GM12878 (cell line): ENCODE measurements at regions not wholly inside any gene's neighbourhood (a gene's known extent, or its start where the extent isn't known, plus 50 kb on each side); places are given as distances from the start of the nearest gene placed in this dataset.

ENCODE experiments used
- ATAC-seq: fragments of 200-7000 bp; cut with Tn5 transposase; 3 replicates; pipeline ENCODE4 v1.9.1; 2020; ENCODE audit warnings: mild to moderate bottlenecking, moderate library complexity
- BruUV-seq: library from RNA; stranded (reverse); fragments of 400-500 nt; replicated peaks from 2 replicates; lab custom pipeline; 2021; lab: Mats Ljungman, UMichigan
- CTCF ChIA-PET: fragments of 300-600 bp; sonication (Branson Sonifier 250); formaldehyde crosslinking; extraction: SDS; loops from one replicate; lab custom pipeline; 2021; ENCODE audit warnings: inconsistent platforms; lab: Yijun Ruan, JAX
- POLR2A ChIA-PET: fragments of 350-600 bp; formaldehyde crosslinking; extraction: SDS; loops from one replicate; lab custom pipeline; 2021; ENCODE audit warnings: inconsistent platforms; lab: Charles Lee
- RAD21 ChIA-PET: fragments of 300-600 bp; sonication (Branson Sonifier 250); formaldehyde crosslinking; loops from one replicate; lab custom pipeline; 2023; ENCODE audit warnings: antibody characterized with exemption; ENCODE audit not compliant: unreplicated experiment; lab: Charles Lee
- SMC1A ChIA-PET: fragments of 300-600 bp; sonication (Branson Sonifier 250); formaldehyde crosslinking; loops from one replicate; lab custom pipeline; 2023; ENCODE audit not compliant: unreplicated experiment, uncharacterized antibody; lab: Charles Lee
- DNase-seq: peaks from one replicate; pipeline ENCODE4 v3.0.0-alpha.2; 2011; ENCODE audit warnings: low read depth, low spot score
- FAIRE-seq: peaks from 3 replicates; lab custom pipeline; 2011; peaks lifted over from hg19 to GRCh38; lab: Jason Lieb, UNC
- H2AFZ ChIP-seq: 2 replicates; pipeline ENCODE4 v1.6.0; 2011; ENCODE audit warnings: low read depth, low read length, control low read depth; ENCODE audit not compliant: control insufficient read depth
- H3K27ac ChIP-seq: 2 replicates; pipeline ENCODE4 v1.5.1; 2011; ENCODE audit warnings: control low read depth; ENCODE audit not compliant: control insufficient read depth, insufficient read depth
- H3K27me3 ChIP-seq, 2 experiments: replicated peaks in 1 of 2; 2 replicates each; pipeline versions ENCODE4 v1.6.0 to v1.6.1; 2011; ENCODE audit warnings: low read length in 1 of 2; ENCODE audit not compliant: control insufficient read depth in 2 of 2, insufficient read depth in 2 of 2
- H3K36me3 ChIP-seq, 2 experiments: 2 replicates each; pipeline ENCODE4 v1.5.1; 2011; ENCODE audit warnings: low read length in 1 of 2; ENCODE audit not compliant: control insufficient read depth in 2 of 2, insufficient read depth in 2 of 2
- H3K4me1 ChIP-seq: 2 replicates; pipeline ENCODE4 v1.6.1; 2011; ENCODE audit warnings: mild to moderate bottlenecking, low read length, moderate library complexity, mixed read lengths; ENCODE audit not compliant: control insufficient read depth, insufficient read depth
- H3K4me2 ChIP-seq: 2 replicates; pipeline ENCODE4 v1.6.0; 2011; ENCODE audit warnings: control low read depth; ENCODE audit not compliant: control insufficient read depth, insufficient read depth
- H3K4me3 ChIP-seq: fragments of 200-600 bp; sonication (generic); 2 replicates; pipeline ENCODE4 v1.5.1; 2016
- H3K79me2 ChIP-seq: 2 replicates; pipeline ENCODE4 v1.6.0; 2011; ENCODE audit warnings: low read length; ENCODE audit not compliant: control insufficient read depth, insufficient read depth
- H3K9ac ChIP-seq: 2 replicates; pipeline ENCODE4 v1.8.0; 2011; ENCODE audit warnings: low read length, control low read depth, mixed read lengths; ENCODE audit not compliant: control insufficient read depth, insufficient read depth
- H3K9me3 ChIP-seq: replicated peaks from 3 replicates; pipeline ENCODE4 v1.5.1; 2011; ENCODE audit warnings: mild to moderate bottlenecking, low read length; ENCODE audit not compliant: control insufficient read depth, insufficient read depth
- H4K20me1 ChIP-seq: 2 replicates; pipeline ENCODE4 v1.6.0; 2011; ENCODE audit not compliant: control insufficient read depth, insufficient read depth
- CBFB ChIP-seq: IDR thresholded peaks from 2 replicates; pipeline ENCODE4 v1.6.1; 2016; ENCODE audit warnings: antibody characterized with exemption, low read depth
- CUX1 ChIP-seq: IDR thresholded peaks from 2 replicates; pipeline ENCODE4 v1.6.1; 2012; ENCODE audit warnings: improper control_type of control experiment, low read depth, low read length; ENCODE audit not compliant: insufficient replicate concordance
- ESRRA ChIP-seq: IDR thresholded peaks from 2 replicates; pipeline ENCODE4 v1.6.1; 2012; ENCODE audit warnings: mild to moderate bottlenecking, low read length, improper control_type of control experiment
- EZH2 ChIP-seq: IDR thresholded peaks from 2 replicates; pipeline ENCODE4 v1.6.1; 2012; ENCODE audit warnings: low read depth, mild to moderate bottlenecking, control low read depth, inconsistent platforms, low read length, borderline replicate concordance; ENCODE audit not compliant: control insufficient read depth
- FOXK2 ChIP-seq: fragments of 450-650 bp; IDR thresholded peaks from 2 replicates; pipeline ENCODE4 v1.6.1; 2017; ENCODE audit warnings: mild to moderate bottlenecking, moderate library complexity
- FOXM1 ChIP-seq: IDR thresholded peaks from 2 replicates; pipeline ENCODE4 v1.6.1; 2012; ENCODE audit warnings: low read depth, mild to moderate bottlenecking, inconsistent platforms, low read length, moderate library complexity
- HDAC2 ChIP-seq: fragments of 200-600 bp; sonication (generic); IDR thresholded peaks from 2 replicates; pipeline ENCODE4 v1.6.1; 2017
- NBN ChIP-seq: fragments of 450-650 bp; IDR thresholded peaks from 2 replicates; pipeline ENCODE4 v1.6.1; 2016
- NR2C2 ChIP-seq: IDR thresholded peaks from 2 replicates; pipeline ENCODE4 v1.6.1; 2011; ENCODE audit warnings: borderline replicate concordance, low read depth; ENCODE audit not compliant: control insufficient read depth, insufficient read length
- RB1 ChIP-seq: fragments of 450-650 bp; formaldehyde crosslinking; IDR thresholded peaks from 2 replicates; pipeline ENCODE4 v1.6.1; 2017; ENCODE audit warnings: mild to moderate bottlenecking, borderline replicate concordance
- RELA ChIP-seq: fragments of 450-650 bp; IDR thresholded peaks from 2 replicates; pipeline ENCODE4 v1.8.0; 2014; ENCODE audit warnings: borderline replicate concordance; ENCODE audit not compliant: partially characterized antibody
- SPI1 ChIP-seq: IDR thresholded peaks from 2 replicates; pipeline ENCODE4 v1.6.1; 2011; ENCODE audit warnings: low read depth, mild to moderate bottlenecking, low read length, moderate library complexity, borderline replicate concordance; ENCODE audit not compliant: insufficient read depth
- USF2 ChIP-seq: IDR thresholded peaks from 2 replicates; pipeline ENCODE4 v1.6.1; 2011; ENCODE audit warnings: low read depth, low read length, improper control_type of control experiment, borderline replicate concordance
- WRNIP1 ChIP-seq: IDR thresholded peaks from 2 replicates; pipeline ENCODE4 v1.6.1; 2011; ENCODE audit warnings: low read depth, low read length, improper control_type of control experiment, borderline replicate concordance
- ZBTB33 ChIP-seq: fragments of 450-650 bp; IDR thresholded peaks from 2 replicates; pipeline ENCODE4 v1.6.1; 2017; ENCODE audit warnings: mild to moderate bottlenecking
- WGBS: methylation state at CpG from one replicate; pipeline ENCODE4 v1.1.6; 2016; ENCODE audit warnings: low lambda C conversion rate; ENCODE audit not compliant: insufficient replicate concordance, insufficient coverage; ENCODE audit errors: missing lambda C conversion rate; 5-methylcytosine and 5-hydroxymethylcytosine counted together
- in situ Hi-C: fragments of 300-500 bp; cut with MboI; formaldehyde crosslinking; loops from 9 replicates; pipeline ENCODE4 v1.14.3; 2018; ENCODE audit warnings: mixed read lengths
- intact Hi-C: fragments of 100-400 bp; cut with micrococcal nuclease; formaldehyde crosslinking; loops from one replicate; pipeline ENCODE4 v1.14.2; 2022; ENCODE audit not compliant: unreplicated experiment

GRCh38 chr6:134819863-134820800 lies 129.8 kb downstream of the ALDH8A1 start:
- Histone ChIP-seq H3K79me2 (no peaks in the 10 kb centered on the region), H3K27me3 (no peaks in the 10 kb centered on the region), H3K4me3 (no peak overlapping the region), H3K9ac (no peak overlapping the region), H3K4me1 (no peaks in the 10 kb centered on the region), H3K27ac (no peak overlapping the region), H3K36me3 (no peaks in the 10 kb centered on the region), H2AFZ (no peak overlapping the region), H3K4me2 (no peak overlapping the region), H4K20me1 (no peaks in the 10 kb centered on the region), H3K9me3 (no peaks in the 10 kb centered on the region; the same call in 2 of the 3 replicates)
- ChIA-PET RAD21 (interaction anchor here (0.7 kb wide), 1 partner anchor 186 kb away, joined by 3 read pairs; no protein-coding TSS in a partner anchor), POLR2A (interaction anchor here (0.7 kb wide), 1 partner anchor 158 kb away, joined by 3 read pairs; no protein-coding TSS in a partner anchor), CTCF (interaction anchor here (0.6 to 1.6 kb wide), 7 partner anchors 15 to 696 kb away, joined by 3 to 6 read pairs (median 3); no protein-coding TSS in a partner anchor), SMC1A (interaction anchor here (0.6 to 2.6 kb wide), 6 partner anchors 20 to 698 kb away, joined by 3 to 6 read pairs (median 3); no protein-coding TSS in a partner anchor)
- 33% methylated on average over 3 of the region's 3 CpGs for WGBS
- ATAC-seq (no peak), FAIRE-seq (no peak), DNase-seq (no peak)
- in situ Hi-C loops (loop anchor here (5.0 kb wide), 1 partner anchor 653 kb away; no protein-coding TSS in a partner anchor), intact Hi-C loops (loop anchor here (5.0 to 10.0 kb wide), 4 partner anchors 122 to 695 kb away; no protein-coding TSS in a partner anchor)
- no TSS peak for BruUV-seq
- no peak for TF ChIP-seq CBFB
- no peak for TF ChIP-seq HDAC2
- TF ChIP-seq NBN, result no peak
- TF ChIP-seq RELA, result no peak
- TF ChIP-seq FOXK2, result no peak
- no peak for TF ChIP-seq FOXM1
- no peak for TF ChIP-seq CUX1
- no peak for TF ChIP-seq EZH2
- no peak for TF ChIP-seq ESRRA
- no peak for TF ChIP-seq WRNIP1
- no peak for TF ChIP-seq NR2C2
- TF ChIP-seq USF2, result no peak
- TF ChIP-seq SPI1, result no peak
- TF ChIP-seq RB1, result no peak
- TF ChIP-seq ZBTB33, result no peak
